AG10803 (cell line): ENCODE measurements at regions not wholly inside any gene's neighbourhood (a gene's known extent, or its start where the extent isn't known, plus 50 kb on each side); places are given as distances from the start of the nearest gene placed in this dataset.
A peak's percentile ranks its signal among the peaks of the same experiment; 100 is the strongest.
"Not testable (repeated sequence)": the region's sequence is repeated elsewhere in the genome, so short reads cannot be mapped to it uniquely, and the experiment has no call there.

Experiments
- DNase-seq: peaks from one replicate; pipeline ENCODE4 v3.0.0; 2010; ENCODE audit warnings: low read depth
- H3K4me3 ChIP-seq: 2 replicates; pipeline ENCODE4 v1.5.1; 2011; ENCODE audit warnings: mild to moderate bottlenecking, low read length, control low read depth
- TF ChIP-seq, protein P1 (sequence below): conservative IDR thresholded peaks from 2 replicates; pipeline ENCODE4 v1.5.1; 2011; ENCODE audit warnings: mild to moderate bottlenecking, low read length, control low read depth, inconsistent platforms

DNA sequence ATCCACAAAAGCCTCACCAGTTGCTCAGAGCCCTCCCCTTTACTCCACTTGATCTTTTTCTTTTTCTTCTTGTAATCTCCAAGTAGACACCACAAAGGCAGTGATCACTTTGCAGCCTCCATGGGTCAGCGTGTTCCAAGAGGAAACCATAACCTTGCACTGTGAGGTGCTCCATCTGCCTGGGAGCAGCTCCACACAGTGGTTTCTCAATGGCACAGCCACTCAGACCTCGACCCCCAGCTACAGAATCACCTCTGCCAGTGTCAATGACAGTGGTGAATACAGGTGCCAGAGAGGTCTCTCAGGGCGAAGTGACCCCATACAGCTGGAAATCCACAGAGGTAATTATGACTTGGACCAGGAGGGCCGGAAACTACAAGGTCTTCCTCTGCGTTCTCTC lies 95.6 kb downstream of the FAM72B start:
- not testable (repeated sequence) for H3K4me3 ChIP-seq, DNase-seq

DNA sequence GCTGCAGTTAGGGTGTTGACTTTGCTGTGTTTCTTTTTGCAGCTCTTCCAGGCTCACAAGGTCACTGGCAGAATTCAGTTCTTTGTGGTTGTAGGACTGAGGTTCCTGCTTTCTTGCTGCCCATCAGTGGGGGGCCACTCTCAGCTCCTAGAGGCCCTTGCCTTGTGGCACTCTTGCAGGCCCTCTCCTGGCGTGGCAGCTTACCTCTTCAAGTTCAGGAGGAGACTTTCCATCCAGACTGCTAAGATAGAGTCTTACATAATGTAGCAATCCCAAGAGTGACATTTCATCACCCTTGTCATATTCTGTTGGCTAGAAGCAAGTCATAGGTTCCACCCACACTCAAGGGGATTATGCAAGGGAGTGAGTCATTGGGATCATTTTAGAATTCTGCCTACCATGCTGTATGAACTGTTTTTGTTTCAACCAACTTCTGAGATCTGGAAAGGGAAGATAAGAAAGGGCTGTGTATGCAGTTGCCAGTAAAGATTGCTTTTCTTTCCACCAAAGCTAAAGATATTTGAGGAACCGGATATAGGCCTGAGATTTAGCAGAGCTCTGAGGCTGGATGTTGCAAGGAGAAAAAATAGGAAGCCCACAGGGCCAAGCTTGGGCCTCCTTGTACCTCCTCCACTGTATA lies 91.7 kb downstream of the FAM72B start:
- not testable (repeated sequence) for H3K4me3 ChIP-seq, DNase-seq

DNA sequence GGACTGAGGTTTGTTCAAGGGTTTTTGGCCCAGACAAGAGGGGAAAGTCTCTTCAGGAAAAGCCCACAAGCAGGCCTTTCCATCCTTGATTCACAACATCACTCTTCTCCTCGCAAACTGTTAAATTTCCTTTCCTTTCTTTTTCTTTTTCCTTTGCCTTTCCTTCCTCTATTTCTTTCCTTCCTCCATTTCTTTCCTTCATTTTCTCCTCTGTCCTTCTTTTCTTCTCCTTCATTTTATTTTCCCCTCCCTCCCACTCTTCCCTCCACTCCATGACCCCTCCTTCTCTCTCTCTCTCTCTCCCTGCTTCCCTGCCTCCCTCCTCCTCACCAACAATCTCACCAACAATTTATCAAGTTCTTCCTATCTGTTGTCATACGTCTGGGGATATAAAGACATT lies 89.1 kb downstream of the FAM72B start:
- not testable (repeated sequence) for DNase-seq, H3K4me3 ChIP-seq

DNA sequence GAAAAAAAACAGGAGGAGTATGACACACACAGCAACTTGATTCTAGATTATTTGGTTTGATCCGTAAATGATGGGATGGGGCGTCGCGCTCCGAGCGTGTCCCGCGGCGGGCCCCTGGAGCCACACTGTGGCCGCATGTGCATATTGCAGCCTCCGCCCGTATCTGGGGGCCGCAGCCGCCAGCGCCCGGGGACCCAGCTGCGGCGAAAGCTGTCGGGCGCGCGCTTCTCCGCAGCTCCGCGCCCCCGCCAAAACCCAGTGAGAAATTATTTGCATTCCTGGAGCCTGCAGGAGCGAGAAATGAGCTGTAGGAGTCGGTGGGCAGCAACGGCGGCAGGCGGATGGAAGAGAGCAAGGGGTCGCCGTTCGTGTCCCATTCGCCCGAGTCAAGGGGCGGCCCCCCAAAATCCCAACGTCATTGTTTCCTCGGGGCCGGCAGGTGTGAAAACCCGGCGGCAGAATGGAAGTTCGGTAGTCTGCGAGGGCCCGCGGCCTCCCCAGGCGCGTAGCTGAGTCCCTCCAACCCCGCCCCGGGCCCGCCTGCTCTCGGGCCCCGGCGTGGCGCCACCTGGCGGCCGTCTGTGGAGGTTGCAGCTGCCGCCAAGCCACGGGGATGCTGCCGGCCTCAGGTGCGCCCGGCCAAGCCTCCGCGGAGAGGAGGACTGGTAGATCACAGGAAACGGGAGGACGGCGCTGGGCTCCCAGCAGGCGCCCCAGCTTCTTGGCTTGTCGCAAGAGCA lies 86.8 kb downstream of the FAM72B start:
- TF ChIP-seq, protein P1, sequence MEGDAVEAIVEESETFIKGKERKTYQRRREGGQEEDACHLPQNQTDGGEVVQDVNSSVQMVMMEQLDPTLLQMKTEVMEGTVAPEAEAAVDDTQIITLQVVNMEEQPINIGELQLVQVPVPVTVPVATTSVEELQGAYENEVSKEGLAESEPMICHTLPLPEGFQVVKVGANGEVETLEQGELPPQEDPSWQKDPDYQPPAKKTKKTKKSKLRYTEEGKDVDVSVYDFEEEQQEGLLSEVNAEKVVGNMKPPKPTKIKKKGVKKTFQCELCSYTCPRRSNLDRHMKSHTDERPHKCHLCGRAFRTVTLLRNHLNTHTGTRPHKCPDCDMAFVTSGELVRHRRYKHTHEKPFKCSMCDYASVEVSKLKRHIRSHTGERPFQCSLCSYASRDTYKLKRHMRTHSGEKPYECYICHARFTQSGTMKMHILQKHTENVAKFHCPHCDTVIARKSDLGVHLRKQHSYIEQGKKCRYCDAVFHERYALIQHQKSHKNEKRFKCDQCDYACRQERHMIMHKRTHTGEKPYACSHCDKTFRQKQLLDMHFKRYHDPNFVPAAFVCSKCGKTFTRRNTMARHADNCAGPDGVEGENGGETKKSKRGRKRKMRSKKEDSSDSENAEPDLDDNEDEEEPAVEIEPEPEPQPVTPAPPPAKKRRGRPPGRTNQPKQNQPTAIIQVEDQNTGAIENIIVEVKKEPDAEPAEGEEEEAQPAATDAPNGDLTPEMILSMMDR, result peak; percentile 32
- not testable (repeated sequence) for H3K4me3 ChIP-seq
- DNase-seq, result peak; percentile 44

DNA sequence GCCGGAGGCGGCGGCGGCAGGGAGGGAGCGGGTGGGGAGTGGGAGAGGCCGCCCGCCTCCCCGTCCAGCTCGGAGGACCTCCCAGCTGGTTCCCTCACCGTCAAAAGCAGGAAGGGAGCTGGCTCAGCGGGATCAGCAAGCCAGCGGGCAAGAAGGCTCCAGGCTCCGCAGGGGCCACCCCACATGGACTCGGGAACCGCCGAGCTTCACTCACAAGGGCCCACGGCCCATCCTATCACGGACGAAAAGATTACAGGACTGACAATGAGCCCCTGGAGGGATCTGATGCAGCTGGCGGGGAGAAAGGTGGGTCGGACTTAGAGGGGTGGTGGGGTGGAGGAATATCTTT lies 86.3 kb downstream of the FAM72B start:
- not testable (repeated sequence) for H3K4me3 ChIP-seq, DNase-seq

DNA sequence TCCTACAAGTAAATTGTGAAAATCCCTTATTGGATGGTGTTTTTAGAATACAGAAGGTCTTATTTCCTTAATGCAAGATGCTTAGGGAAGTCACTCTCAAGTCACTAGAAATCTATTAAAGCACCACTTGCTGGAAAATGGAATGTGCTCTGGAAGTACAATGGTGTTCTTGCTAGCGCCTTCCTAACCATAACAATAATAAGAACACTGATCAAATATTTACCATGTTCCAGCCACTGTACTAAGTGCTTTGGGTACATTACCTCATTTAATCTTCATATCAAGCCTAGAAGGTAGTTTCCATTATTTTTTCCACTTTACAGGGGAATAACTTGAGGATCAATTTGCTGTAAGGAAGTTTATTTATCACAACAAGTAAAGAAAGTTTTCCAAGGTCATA lies 75.1 kb downstream of the FAM72B start:
- DNase-seq, H3K4me3 ChIP-seq: not testable (repeated sequence)

DNA sequence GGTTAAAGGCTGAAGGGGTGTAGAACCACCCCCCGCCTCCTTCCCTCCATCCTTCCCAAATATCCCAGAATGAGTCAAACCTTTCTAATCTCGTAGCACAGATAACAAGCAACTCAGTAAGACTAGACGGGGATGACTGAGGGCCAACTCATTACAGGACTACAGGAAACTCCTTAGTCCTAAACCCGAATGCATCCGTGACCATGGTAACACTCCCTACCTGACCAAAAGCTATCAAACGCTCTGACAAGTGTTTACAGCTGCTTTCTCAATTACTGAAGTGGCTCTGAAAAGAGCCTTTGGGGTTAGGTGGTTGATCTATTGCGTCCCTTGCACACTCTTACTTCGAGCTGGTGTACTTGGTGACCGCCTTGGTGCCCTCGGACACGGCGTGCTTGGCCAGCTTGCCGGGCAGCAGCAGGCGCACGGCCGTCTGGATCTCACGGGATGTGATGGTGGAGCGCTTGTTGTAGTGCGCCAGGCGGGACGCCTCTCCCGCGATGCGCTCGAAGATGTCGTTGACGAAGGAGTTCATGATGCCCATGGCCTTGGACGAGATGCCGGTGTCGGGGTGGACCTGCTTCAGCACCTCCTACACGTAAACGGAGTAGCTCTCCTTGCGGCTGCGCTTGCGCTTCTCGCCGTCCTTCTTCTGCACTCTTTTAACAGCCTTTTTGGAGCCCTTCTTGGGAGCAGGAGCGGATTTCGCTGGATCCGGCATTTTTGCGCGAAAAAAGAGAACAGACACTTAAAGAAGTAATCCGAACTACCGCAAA lies 67.4 kb downstream of the FAM72B start:
- peak; percentile 6 for DNase-seq
- peak overlapping the region; percentile 52 for H3K4me3 ChIP-seq

DNA sequence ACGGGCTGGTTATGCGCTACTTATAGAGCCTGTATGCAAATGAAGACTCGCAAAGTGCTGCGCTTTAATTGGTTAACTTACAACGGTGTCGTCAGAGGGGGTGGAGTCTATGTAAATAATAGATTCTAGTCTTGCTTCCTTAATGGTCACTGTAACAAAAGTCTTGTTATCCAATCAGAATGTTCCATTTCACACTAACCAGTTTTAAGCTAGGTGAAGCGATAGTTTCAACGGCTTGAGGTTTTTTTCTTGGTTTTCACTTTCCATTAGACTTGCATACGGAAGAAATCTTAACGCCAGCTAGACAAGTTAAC lies 66.9 kb downstream of the FAM72B start:
- peak overlapping the region; percentile 49 for H3K4me3 ChIP-seq
- not testable (repeated sequence) for DNase-seq

DNA sequence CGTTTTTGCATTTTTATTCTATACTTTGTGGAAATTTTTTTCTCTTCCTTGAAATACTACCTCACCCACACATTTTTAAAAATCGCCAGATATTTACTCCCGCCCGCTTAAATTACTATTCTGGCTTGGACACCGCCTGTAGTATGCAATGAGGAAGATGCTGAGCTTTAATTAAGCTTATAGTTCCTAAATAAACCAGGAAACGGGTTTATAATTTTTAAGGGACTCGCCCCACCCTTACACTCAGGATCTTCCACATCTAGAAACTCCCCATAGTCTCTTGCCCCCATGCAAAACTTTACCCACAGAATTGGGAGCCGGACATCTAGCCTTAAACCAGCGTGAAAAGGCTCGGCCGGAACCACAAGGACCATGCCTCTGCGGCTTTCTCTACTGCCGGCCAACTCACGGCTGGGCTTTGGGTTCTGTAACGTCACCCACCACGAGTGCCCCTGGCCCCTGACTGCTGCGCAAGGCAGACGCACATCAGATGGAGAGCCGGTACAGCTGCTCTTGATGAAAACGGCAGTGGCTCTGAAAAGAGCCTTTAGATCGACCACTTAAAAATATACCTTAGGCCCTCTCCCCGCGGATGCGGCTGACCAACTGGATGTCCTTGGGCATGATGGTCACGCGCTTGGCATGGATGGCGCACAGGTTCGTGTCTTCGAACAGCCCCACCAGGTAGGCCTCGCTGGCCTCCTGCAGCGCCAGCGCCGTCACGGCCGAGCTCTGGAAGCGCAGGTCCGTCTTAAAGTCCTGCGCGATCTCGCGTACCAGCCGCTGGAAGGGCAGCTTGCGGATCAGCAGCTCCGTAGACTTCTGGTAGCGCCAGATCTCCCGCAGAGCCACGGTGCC lies 66.3 kb downstream of the FAM72B start:
- peak; percentile 18 for DNase-seq
- peak overlapping the region; percentile 49 for H3K4me3 ChIP-seq
